ENCODE measurements at regions not wholly inside any gene's neighbourhood (a gene's known extent, or its start where the extent isn't known, plus 50 kb on each side); places are given as distances from the start of the nearest gene placed in this dataset.
A peak's percentile ranks its signal among the peaks of the same experiment; 100 is the strongest.

GRCh38 chr7:47213276-47213675 lies 368.6 kb downstream of the TNS3 start:
- peaks cover 0 to 5% (median 0%) of the 10 kb centered on the region in 7 donors for H3K9me3 Mint-ChIP-seq
- H3K27ac Mint-ChIP-seq, result no peak overlapping the region
- DNase-seq (no peak), ATAC-seq (ENCODE audit: low read depth in 2 of 2) (no peak)
- no peaks in the 10 kb centered on the region for H3K36me3 Mint-ChIP-seq
- no peaks in the 10 kb centered on the region for H3K27me3 ChIP-seq (ENCODE audit: control insufficient read depth, insufficient read depth, low read length)
- H3K27ac ChIP-seq (ENCODE audit: insufficient read depth, low read length, poor library complexity, severe bottlenecking), result no peak overlapping the region
- no peak overlapping the region for H3K4me3 ChIP-seq (ENCODE audit: low read depth, low read length)
- peaks cover 0 to 2% of the 10 kb centered on the region in 2 experiments for H3K9me3 ChIP-seq (ENCODE audit: control insufficient read depth in 2 of 2, low read length in 2 of 2)
- H3K4me1 Mint-ChIP-seq, result no peaks in the 10 kb centered on the region
- H3K27me3 Mint-ChIP-seq, result no peaks in the 10 kb centered on the region
- H3K4me3 Mint-ChIP-seq, result no peak overlapping the region
- no peaks in the 10 kb centered on the region for H3K4me1 ChIP-seq (ENCODE audit: control insufficient read depth, insufficient read depth, low read length, poor library complexity, severe bottlenecking)
- H3K36me3 ChIP-seq (ENCODE audit: control insufficient read depth, insufficient read depth, low read length), result no peaks in the 10 kb centered on the region

GRCh38 chr7:47211519-47211973 lies 370.4 kb downstream of the TNS3 start:
- Histone ChIP-seq H3K27me3 (ENCODE audit: control insufficient read depth, insufficient read depth, low read length) (no peaks in the 10 kb centered on the region), H3K4me3 (ENCODE audit: low read depth, low read length) (no peak overlapping the region), H3K27ac (ENCODE audit: insufficient read depth, low read length, poor library complexity, severe bottlenecking) (no peak overlapping the region), H3K4me1 (ENCODE audit: control insufficient read depth, insufficient read depth, low read length, poor library complexity, severe bottlenecking) (no peaks in the 10 kb centered on the region), H3K9me3 (ENCODE audit: control insufficient read depth in 2 of 2, low read length in 2 of 2) (peaks cover 0 to 2% of the 10 kb centered on the region in 2 experiments), H3K36me3 (ENCODE audit: control insufficient read depth, insufficient read depth, low read length) (no peaks in the 10 kb centered on the region)
- Mint-ChIP-seq H3K4me1 (no peaks in the 10 kb centered on the region), H3K4me3 (peak overlapping the region in 1 of 4 donors; percentile 32), H3K27ac (no peak overlapping the region), H3K9me3 (peaks cover 0 to 4% (median 0%) of the 10 kb centered on the region in 7 donors), H3K27me3 (peaks cover 4% of the 10 kb centered on the region), H3K36me3 (no peaks in the 10 kb centered on the region)
- no peak for DNase-seq
- no peak for ATAC-seq (ENCODE audit: low read depth in 2 of 2)

DNA sequence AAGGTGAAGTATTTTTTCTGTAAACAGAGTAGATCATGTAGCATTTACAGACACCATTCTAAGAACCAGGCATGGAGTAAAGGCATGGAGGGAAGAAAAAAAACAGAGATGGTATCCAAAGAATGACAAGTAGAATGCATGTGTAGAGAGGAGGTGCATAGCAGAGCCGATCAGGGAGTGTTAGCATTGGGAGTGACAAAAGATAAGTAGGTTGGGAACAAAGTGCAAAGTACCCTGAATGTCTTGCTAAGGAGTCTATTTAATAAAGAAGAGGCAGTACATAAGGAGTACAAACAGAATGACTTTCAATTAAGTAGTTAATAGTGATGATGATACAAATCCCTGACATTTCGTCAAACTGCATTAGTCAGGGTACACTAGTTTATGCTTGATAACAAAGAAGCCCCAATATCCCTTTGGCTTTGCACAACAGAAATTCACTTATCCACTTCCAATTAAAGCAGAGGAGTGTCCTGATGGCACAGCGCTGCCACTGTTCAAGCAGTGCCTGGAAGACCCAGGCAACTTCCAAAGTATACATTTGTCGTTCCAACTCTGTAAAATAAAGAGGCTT lies 371.5 kb downstream of the TNS3 start:
- DNase-seq (no peak), ATAC-seq (ENCODE audit: low read depth in 2 of 2) (no peak)
- H3K4me3 ChIP-seq (ENCODE audit: low read depth, low read length), result no peak overlapping the region
- Mint-ChIP-seq H3K9me3 (peaks cover 0 to 4% (median 0%) of the 10 kb centered on the region in 7 donors), H3K27ac (no peak overlapping the region), H3K27me3 (peaks cover 4% of the 10 kb centered on the region), H3K4me1 (no peaks in the 10 kb centered on the region), H3K4me3 (no peak overlapping the region), H3K36me3 (no peaks in the 10 kb centered on the region)
- no peaks in the 10 kb centered on the region for H3K4me1 ChIP-seq (ENCODE audit: control insufficient read depth, insufficient read depth, low read length, poor library complexity, severe bottlenecking)
- H3K9me3 ChIP-seq (ENCODE audit: control insufficient read depth in 2 of 2, low read length in 2 of 2), result peaks cover 0 to 2% of the 10 kb centered on the region in 2 experiments
- no peaks in the 10 kb centered on the region for H3K36me3 ChIP-seq (ENCODE audit: control insufficient read depth, insufficient read depth, low read length)
- H3K27me3 ChIP-seq (ENCODE audit: control insufficient read depth, insufficient read depth, low read length), result no peaks in the 10 kb centered on the region
- H3K27ac ChIP-seq (ENCODE audit: insufficient read depth, low read length, poor library complexity, severe bottlenecking), result no peak overlapping the region

DNA sequence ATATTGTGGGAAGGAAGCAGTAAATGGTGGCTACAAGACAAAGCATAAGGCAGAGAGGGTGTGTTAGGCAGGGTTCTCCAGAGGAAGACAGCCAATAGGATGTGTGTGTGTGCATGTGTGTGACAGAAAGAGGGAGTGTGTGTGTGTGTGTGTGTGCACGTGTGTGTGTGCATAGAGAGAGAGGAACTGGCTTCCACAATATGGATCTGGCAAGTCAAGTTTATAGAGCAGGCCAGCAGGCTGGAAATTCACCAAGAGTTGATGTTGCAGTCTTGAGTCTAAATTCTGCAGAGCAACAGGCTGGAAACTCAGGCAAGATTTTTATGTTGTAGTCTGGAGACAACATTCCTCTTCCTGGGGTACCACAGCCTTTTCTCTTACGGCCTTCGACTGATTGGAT lies 374.0 kb downstream of the TNS3 start:
- H3K4me1 Mint-ChIP-seq, result no peaks in the 10 kb centered on the region
- DNase-seq (no peak), ATAC-seq (ENCODE audit: low read depth in 2 of 2) (no peak)
- H3K4me3 Mint-ChIP-seq, result no peak overlapping the region
- H3K4me1 ChIP-seq (ENCODE audit: control insufficient read depth, insufficient read depth, low read length, poor library complexity, severe bottlenecking), result no peaks in the 10 kb centered on the region
- H3K27me3 ChIP-seq (ENCODE audit: control insufficient read depth, insufficient read depth, low read length), result no peaks in the 10 kb centered on the region
- peak overlapping the region in 1 of 3 donors; percentile 64 for H3K27ac Mint-ChIP-seq
- H3K9me3 Mint-ChIP-seq, result peaks cover 0 to 5% (median 2%) of the 10 kb centered on the region in 7 donors
- no peaks in the 10 kb centered on the region for H3K36me3 ChIP-seq (ENCODE audit: control insufficient read depth, insufficient read depth, low read length)
- H3K36me3 Mint-ChIP-seq, result no peaks in the 10 kb centered on the region
- peaks cover 0 to 2% of the 10 kb centered on the region in 2 experiments for H3K9me3 ChIP-seq (ENCODE audit: control insufficient read depth in 2 of 2, low read length in 2 of 2)
- H3K4me3 ChIP-seq (ENCODE audit: low read depth, low read length), result no peak overlapping the region
- H3K27ac ChIP-seq (ENCODE audit: insufficient read depth, low read length, poor library complexity, severe bottlenecking), result no peak overlapping the region
- H3K27me3 Mint-ChIP-seq, result peaks cover 4% of the 10 kb centered on the region

DNA sequence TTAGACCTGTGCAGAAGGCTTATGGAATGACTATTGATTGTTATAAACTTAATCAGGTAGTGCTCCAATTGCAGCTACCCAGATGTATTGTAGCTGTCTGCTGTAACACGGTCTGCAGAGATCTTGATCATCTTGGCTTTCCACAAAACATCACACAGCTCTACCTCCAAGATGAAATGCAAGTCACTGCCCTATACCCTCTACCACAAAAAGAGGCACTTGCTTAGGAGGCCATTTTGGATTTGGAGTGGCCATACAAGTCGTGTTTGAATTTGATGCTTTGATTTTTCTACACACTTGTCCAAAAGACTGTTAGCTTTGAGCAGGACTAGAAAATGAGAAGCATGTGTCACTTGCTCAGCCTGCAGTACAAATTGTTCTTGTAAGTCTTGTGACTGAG lies 377.2 kb downstream of the TNS3 start:
- peaks cover 0 to 2% of the 10 kb centered on the region in 2 experiments for H3K9me3 ChIP-seq (ENCODE audit: control insufficient read depth in 2 of 2, low read length in 2 of 2)
- no peak overlapping the region for H3K27ac Mint-ChIP-seq
- peaks cover 0 to 5% (median 1%) of the 10 kb centered on the region in 7 donors for H3K9me3 Mint-ChIP-seq
- H3K27ac ChIP-seq (ENCODE audit: insufficient read depth, low read length, poor library complexity, severe bottlenecking), result no peak overlapping the region
- H3K36me3 ChIP-seq (ENCODE audit: control insufficient read depth, insufficient read depth, low read length), result no peaks in the 10 kb centered on the region
- no peak overlapping the region for H3K4me3 ChIP-seq (ENCODE audit: low read depth, low read length)
- H3K4me1 Mint-ChIP-seq, result no peaks in the 10 kb centered on the region
- H3K36me3 Mint-ChIP-seq, result no peaks in the 10 kb centered on the region
- ATAC-seq (ENCODE audit: low read depth in 2 of 2) (no peak), DNase-seq (no peak)
- H3K27me3 Mint-ChIP-seq, result peaks cover 9% of the 10 kb centered on the region
- no peaks in the 10 kb centered on the region for H3K4me1 ChIP-seq (ENCODE audit: control insufficient read depth, insufficient read depth, low read length, poor library complexity, severe bottlenecking)
- no peaks in the 10 kb centered on the region for H3K27me3 ChIP-seq (ENCODE audit: control insufficient read depth, insufficient read depth, low read length)
- H3K4me3 Mint-ChIP-seq, result no peak overlapping the region

DNA sequence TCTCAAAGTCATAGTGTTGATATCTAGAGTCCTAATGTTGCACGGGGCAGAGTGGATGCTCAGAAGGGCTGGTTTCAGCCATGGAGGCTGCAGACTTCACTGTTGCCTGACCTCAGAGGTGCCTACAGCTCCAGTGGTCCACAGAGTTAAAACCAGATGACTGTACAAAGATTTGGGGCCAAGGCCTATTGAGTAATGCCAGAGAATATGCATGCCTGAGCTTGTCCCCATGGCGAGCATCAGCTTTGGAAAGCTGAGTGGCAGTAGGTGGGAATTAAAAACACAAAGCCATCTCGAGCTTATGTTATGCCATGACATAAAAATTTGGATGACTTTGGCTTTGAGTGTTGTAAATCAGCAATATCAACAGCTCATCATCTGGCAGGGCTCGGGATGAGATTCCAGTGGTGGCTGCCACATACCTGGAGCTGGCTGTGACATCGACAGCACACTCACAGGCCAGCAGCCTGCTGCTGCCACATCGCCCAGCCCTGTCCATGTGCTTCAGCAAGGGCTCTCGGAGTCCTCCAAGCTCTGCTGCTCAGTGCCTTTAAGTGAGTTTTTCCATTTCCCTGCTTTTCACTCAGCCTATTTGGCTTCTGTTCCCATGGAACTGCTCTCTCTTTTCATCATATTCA lies 379.6 kb downstream of the TNS3 start:
- Histone ChIP-seq H3K27ac (ENCODE audit: insufficient read depth, low read length, poor library complexity, severe bottlenecking) (no peak overlapping the region), H3K36me3 (ENCODE audit: control insufficient read depth, insufficient read depth, low read length) (no peaks in the 10 kb centered on the region), H3K4me1 (ENCODE audit: control insufficient read depth, insufficient read depth, low read length, poor library complexity, severe bottlenecking) (no peaks in the 10 kb centered on the region), H3K27me3 (ENCODE audit: control insufficient read depth, insufficient read depth, low read length) (no peaks in the 10 kb centered on the region), H3K9me3 (ENCODE audit: control insufficient read depth in 2 of 2, low read length in 2 of 2) (peaks cover 0 to 2% of the 10 kb centered on the region in 2 experiments), H3K4me3 (ENCODE audit: low read depth, low read length) (no peak overlapping the region)
- Mint-ChIP-seq H3K4me1 (no peaks in the 10 kb centered on the region), H3K4me3 (no peak overlapping the region), H3K27ac (no peak overlapping the region), H3K27me3 (peaks cover 9% of the 10 kb centered on the region), H3K36me3 (no peaks in the 10 kb centered on the region), H3K9me3 (peaks cover 0 to 2% (median under 1%) of the 10 kb centered on the region in 7 donors)
- ATAC-seq (ENCODE audit: low read depth in 2 of 2), result no peak
- DNase-seq, result no peak

DNA sequence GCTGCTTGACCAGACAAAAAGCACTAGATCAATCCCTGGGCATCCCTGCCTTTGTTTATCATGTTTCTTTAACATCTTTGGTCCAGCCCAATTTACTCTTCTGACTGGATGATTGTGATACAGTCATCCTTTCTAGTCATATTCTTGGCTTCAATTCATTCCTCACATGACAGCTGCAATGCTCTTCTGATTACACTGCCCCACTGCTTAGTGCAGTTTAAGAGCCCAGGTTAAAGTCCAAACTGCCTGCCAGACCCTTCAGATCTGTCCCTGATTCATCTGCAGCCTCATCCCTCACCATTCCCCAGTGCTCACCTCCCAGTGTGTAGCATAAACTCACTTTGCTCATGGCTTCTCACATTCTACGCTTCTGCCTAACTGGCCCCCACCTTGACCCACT lies 383.8 kb downstream of the TNS3 start:
- H3K4me3 Mint-ChIP-seq, result no peak overlapping the region
- Histone ChIP-seq H3K27ac (ENCODE audit: insufficient read depth, low read length, poor library complexity, severe bottlenecking) (no peak overlapping the region), H3K4me1 (ENCODE audit: control insufficient read depth, insufficient read depth, low read length, poor library complexity, severe bottlenecking) (no peaks in the 10 kb centered on the region), H3K9me3 (ENCODE audit: control insufficient read depth in 2 of 2, low read length in 2 of 2) (peaks cover 0 to 2% of the 10 kb centered on the region in 2 experiments), H3K36me3 (ENCODE audit: control insufficient read depth, insufficient read depth, low read length) (no peaks in the 10 kb centered on the region), H3K27me3 (ENCODE audit: control insufficient read depth, insufficient read depth, low read length) (no peaks in the 10 kb centered on the region), H3K4me3 (ENCODE audit: low read depth, low read length) (no peak overlapping the region)
- no peaks in the 10 kb centered on the region for H3K4me1 Mint-ChIP-seq
- peaks cover 6% of the 10 kb centered on the region for H3K27me3 Mint-ChIP-seq
- ATAC-seq (ENCODE audit: low read depth in 2 of 2) (no peak), DNase-seq (no peak)
- H3K36me3 Mint-ChIP-seq, result no peaks in the 10 kb centered on the region
- peaks cover 0 to 1% (median 0%) of the 10 kb centered on the region in 7 donors for H3K9me3 Mint-ChIP-seq
- no peak overlapping the region for H3K27ac Mint-ChIP-seq

GRCh38 chr7:47197486-47197885 lies 384.4 kb downstream of the TNS3 start:
- Histone ChIP-seq H3K27ac (ENCODE audit: insufficient read depth, low read length, poor library complexity, severe bottlenecking) (no peak overlapping the region), H3K36me3 (ENCODE audit: control insufficient read depth, insufficient read depth, low read length) (no peaks in the 10 kb centered on the region), H3K4me3 (ENCODE audit: low read depth, low read length) (no peak overlapping the region), H3K4me1 (ENCODE audit: control insufficient read depth, insufficient read depth, low read length, poor library complexity, severe bottlenecking) (no peaks in the 10 kb centered on the region), H3K27me3 (ENCODE audit: control insufficient read depth, insufficient read depth, low read length) (no peaks in the 10 kb centered on the region), H3K9me3 (ENCODE audit: control insufficient read depth in 2 of 2, low read length in 2 of 2) (peaks cover 0 to 2% of the 10 kb centered on the region in 2 experiments)
- Mint-ChIP-seq H3K4me1 (no peaks in the 10 kb centered on the region), H3K27me3 (peaks cover 6% of the 10 kb centered on the region), H3K36me3 (no peaks in the 10 kb centered on the region), H3K27ac (no peak overlapping the region), H3K9me3 (peaks cover 0 to 1% (median 0%) of the 10 kb centered on the region in 7 donors), H3K4me3 (no peak overlapping the region)
- DNase-seq, result no peak
- no peak for ATAC-seq (ENCODE audit: low read depth in 2 of 2)
